B cell (primary cell): ENCODE measurements at regions not wholly inside any gene's neighbourhood (a gene's known extent, or its start where the extent isn't known, plus 50 kb on each side); places are given as distances from the start of the nearest gene placed in this dataset.

Experiments
- ATAC-seq: fragments of 200-7000 bp; cut with Tn5 transposase; one replicate; pipeline ENCODE4 v1.10.0; 2021; ENCODE audit warnings: low read depth, mild to moderate bottlenecking, moderate number of reproducible peaks, moderate library complexity
- CTCF ChIA-PET: fragments of 350-600 bp; sonication (Branson Sonifier 250); formaldehyde crosslinking; loops from one replicate; lab custom pipeline; 2021; ENCODE audit warnings: antibody characterized with exemption, inconsistent platforms; lab: Charles Lee
- POLR2A ChIA-PET: fragments of 350-600 bp; sonication (Branson Sonifier 250); formaldehyde crosslinking; loops from one replicate; lab custom pipeline; 2021; ENCODE audit warnings: antibody characterized with exemption; lab: Charles Lee
- DNase-seq: peaks from one replicate; pipeline ENCODE4 v3.0.0; 2013
- H2AFZ ChIP-seq: 2 replicates; pipeline ENCODE4 v1.6.1; 2012; ENCODE audit warnings: mild to moderate bottlenecking, low read depth, low read length; ENCODE audit not compliant: insufficient read depth, poor library complexity, severe bottlenecking
- H3K27ac ChIP-seq, 2 donors: 1 replicate in 1 of 2; 2 replicates in 1 of 2; pipeline ENCODE4 v1.5.1; 2012 to 2013; ENCODE audit warnings: low read length in 2 of 2, mild to moderate bottlenecking in 2 of 2, moderate library complexity in 1 of 2
- H3K27me3 ChIP-seq, 4 experiments: fragments of 200-600 bp in 1 of 4; sonication (generic) in 1 of 4; replicated peaks in 1 of 4; 1 replicate in 2 of 4; 2 replicates in 2 of 4; pipeline versions ENCODE4 v1.6.1 to v1.7.0; 2013 to 2016; ENCODE audit warnings: low read length in 3 of 4, mild to moderate bottlenecking in 2 of 4, mixed read lengths in 1 of 4, moderate library complexity in 1 of 4; ENCODE audit not compliant: insufficient read depth in 4 of 4, control insufficient read depth in 3 of 4; ENCODE audit errors: control extremely low read depth in 1 of 4
- H3K36me3 ChIP-seq, 2 experiments: replicated peaks in 1 of 2; 1 replicate in 1 of 2; 2 replicates in 1 of 2; pipeline versions ENCODE4 v1.6.1 to v1.7.1; 2013; ENCODE audit warnings: low read length in 1 of 2; ENCODE audit not compliant: insufficient read depth in 2 of 2, control insufficient read depth in 1 of 2; ENCODE audit errors: control extremely low read depth in 1 of 2, extremely low read depth in 1 of 2
- H3K4me1 ChIP-seq, 2 donors: fragments of 200-600 bp in 1 of 2; sonication (generic) in 1 of 2; 1 replicate in 1 of 2; 2 replicates in 1 of 2; pipeline versions ENCODE4 v1.5.1 to v1.6.1; 2013 to 2017; ENCODE audit warnings: low read length in 2 of 2; ENCODE audit not compliant: control insufficient read depth in 2 of 2, insufficient read depth in 2 of 2
- H3K4me2 ChIP-seq: replicated peaks from 2 replicates; pipeline ENCODE3; 2012; ENCODE audit warnings: mild to moderate bottlenecking, low read depth, low read length; ENCODE audit not compliant: poor library complexity, severe bottlenecking
- H3K4me3 ChIP-seq, 5 experiments: fragments of 200-600 bp in 1 of 5; sonication (generic) in 1 of 5; 1 replicate in 3 of 5; 2 replicates in 2 of 5; pipeline versions ENCODE4 v1.5.1 to v1.7.0; 2011 to 2016; ENCODE audit warnings: low read length in 4 of 5, mild to moderate bottlenecking in 4 of 5, low read depth in 2 of 5, control low read depth in 1 of 5, moderate library complexity in 1 of 5; ENCODE audit not compliant: insufficient read depth in 1 of 5; ENCODE audit errors: control extremely low read depth in 1 of 5, extremely low read depth in 1 of 5
- H3K79me2 ChIP-seq: fragments of 200-600 bp; sonication (generic); one replicate; pipeline ENCODE4 v1.6.0; 2016; ENCODE audit warnings: low read length; ENCODE audit not compliant: control insufficient read depth, insufficient read depth
- H3K9ac ChIP-seq: fragments of 200-600 bp; sonication (generic); 2 replicates; pipeline ENCODE4 v1.6.1; 2017; ENCODE audit warnings: mild to moderate bottlenecking, low read length, moderate library complexity
- H3K9me3 ChIP-seq, 3 donors: one replicate each; pipeline versions ENCODE4 v1.6.1 to v1.7.1; 2013; ENCODE audit warnings: low read length in 2 of 3; ENCODE audit not compliant: control insufficient read depth in 2 of 3, insufficient read depth in 1 of 3; ENCODE audit errors: control extremely low read depth in 1 of 3
- H4K20me1 ChIP-seq: 2 replicates; pipeline ENCODE4 v1.6.0; 2012; ENCODE audit warnings: mild to moderate bottlenecking, low read length; ENCODE audit not compliant: insufficient read depth, control insufficient read depth, poor library complexity, severe bottlenecking
- H3K27ac Mint-ChIP-seq: one replicate; pipeline ENCODE4 v1.8.0; 2021; ENCODE audit warnings: mixed read lengths
- H3K27me3 Mint-ChIP-seq: one replicate; pipeline ENCODE4 v1.8.0; 2021; ENCODE audit warnings: mixed read lengths
- H3K4me1 Mint-ChIP-seq: one replicate; pipeline ENCODE4 v1.8.0; 2021; ENCODE audit warnings: mixed read lengths
- H3K4me3 Mint-ChIP-seq: one replicate; pipeline ENCODE4 v1.8.0; 2021; ENCODE audit warnings: mixed read lengths
- H3K9me3 Mint-ChIP-seq: one replicate; pipeline ENCODE4 v1.8.0; 2022; ENCODE audit warnings: mixed read lengths; ENCODE audit not compliant: insufficient read depth
- CTCF ChIP-seq: fragments of 200-600 bp; IDR thresholded peaks from one replicate; pipeline ENCODE4 v1.8.0; 2022; ENCODE audit warnings: antibody characterized with exemption, mild to moderate bottlenecking
- EZH2 ChIP-seq: IDR thresholded peaks from 2 replicates; pipeline ENCODE4 v1.6.1; 2012; ENCODE audit warnings: borderline replicate concordance, low read depth, mild to moderate bottlenecking, moderate library complexity, low read length; ENCODE audit not compliant: insufficient read depth, poor library complexity, severe bottlenecking
- WGBS: methylation state at CpG from one replicate; pipeline ENCODE4 v1.1.5; 2013; ENCODE audit warnings: missing lambda C conversion rate; ENCODE audit not compliant: insufficient coverage; 5-methylcytosine and 5-hydroxymethylcytosine counted together
- intact Hi-C: fragments of 100-400 bp; cut with micrococcal nuclease; formaldehyde crosslinking; loops from one replicate; pipeline ENCODE4 v1.10.0; 2022

GRCh38 chr19:30856376-30856775 lies 484.2 kb downstream of the ZNF536 start:
- no peaks in the 10 kb centered on the region for H3K4me1 ChIP-seq
- no peaks in the 10 kb centered on the region for H3K27me3 ChIP-seq
- intact Hi-C loops, result no loop called here
- Mint-ChIP-seq H3K27ac (no peak overlapping the region), H3K27me3 (no peaks in the 10 kb centered on the region), H3K9me3 (peaks cover 4% of the 10 kb centered on the region), H3K4me1 (no peaks in the 10 kb centered on the region), H3K4me3 (no peak overlapping the region)
- H3K4me2 ChIP-seq, result no peak overlapping the region
- H3K9ac ChIP-seq, result no peak overlapping the region
- no peaks in the 10 kb centered on the region for H4K20me1 ChIP-seq
- no peak overlapping the region for H3K4me3 ChIP-seq
- DNase-seq (no peak), ATAC-seq (no peak)
- ChIA-PET POLR2A (no interaction called here), CTCF (no interaction called here)
- no peaks in the 10 kb centered on the region for H3K36me3 ChIP-seq
- no peak overlapping the region for H2AFZ ChIP-seq
- peaks cover 0 to 24% (median 0%) of the 10 kb centered on the region in 3 donors for H3K9me3 ChIP-seq
- no peaks in the 10 kb centered on the region for H3K79me2 ChIP-seq
- H3K27ac ChIP-seq, result no peak overlapping the region
- 97% methylated on average over 3 of the region's 3 CpGs for WGBS
- TF ChIP-seq CTCF (no peak), EZH2 (no peak)

- H3K4me1 ChIP-seq, result no peaks in the 10 kb centered on the region
- peaks cover 0 to 24% (median 0%) of the 10 kb centered on the region in 3 donors for H3K9me3 ChIP-seq
- no peaks in the 10 kb centered on the region for H3K27me3 ChIP-seq
- ATAC-seq (no peak), DNase-seq (no peak)
- no peak for TF ChIP-seq CTCF
- TF ChIP-seq EZH2, result no peak
- H3K27ac ChIP-seq, result no peak overlapping the region
- Mint-ChIP-seq H3K9me3 (no peaks in the 10 kb centered on the region), H3K4me1 (no peaks in the 10 kb centered on the region), H3K4me3 (no peak overlapping the region), H3K27me3 (no peaks in the 10 kb centered on the region), H3K27ac (no peak overlapping the region)
- no peak overlapping the region for H3K4me3 ChIP-seq
- H3K4me2 ChIP-seq, result no peak overlapping the region
- no peak overlapping the region for H3K9ac ChIP-seq
- no peaks in the 10 kb centered on the region for H3K36me3 ChIP-seq
- 84% methylated on average over 3 of the region's 6 CpGs for WGBS
- no peaks in the 10 kb centered on the region for H4K20me1 ChIP-seq
- ChIA-PET POLR2A (no interaction called here), CTCF (no interaction called here)
- intact Hi-C loops, result no loop called here
- H3K79me2 ChIP-seq, result no peaks in the 10 kb centered on the region
- H2AFZ ChIP-seq, result no peak overlapping the region
These were observed 483.3 kb downstream of the ZNF536 start for GRCh38 chr19:30855442-30855841.
